GM12873 (cell line): ENCODE measurements at regions not wholly inside any gene's neighbourhood (a gene's known extent, or its start where the extent isn't known, plus 50 kb on each side); places are given as distances from the start of the nearest gene placed in this dataset.

Source experiments
- TF ChIP-seq, protein P1 (sequence below): IDR thresholded peaks from 2 replicates; pipeline ENCODE4 v1.5.1; 2012; ENCODE audit warnings: low read depth, mild to moderate bottlenecking, moderate library complexity, low read length, control low read depth; ENCODE audit not compliant: insufficient read depth; ENCODE audit errors: missing control alignments

GRCh38 chr6:167446971-167447370, 122.1 kb downstream of the TTLL2 start:
- TF ChIP-seq, protein P1, sequence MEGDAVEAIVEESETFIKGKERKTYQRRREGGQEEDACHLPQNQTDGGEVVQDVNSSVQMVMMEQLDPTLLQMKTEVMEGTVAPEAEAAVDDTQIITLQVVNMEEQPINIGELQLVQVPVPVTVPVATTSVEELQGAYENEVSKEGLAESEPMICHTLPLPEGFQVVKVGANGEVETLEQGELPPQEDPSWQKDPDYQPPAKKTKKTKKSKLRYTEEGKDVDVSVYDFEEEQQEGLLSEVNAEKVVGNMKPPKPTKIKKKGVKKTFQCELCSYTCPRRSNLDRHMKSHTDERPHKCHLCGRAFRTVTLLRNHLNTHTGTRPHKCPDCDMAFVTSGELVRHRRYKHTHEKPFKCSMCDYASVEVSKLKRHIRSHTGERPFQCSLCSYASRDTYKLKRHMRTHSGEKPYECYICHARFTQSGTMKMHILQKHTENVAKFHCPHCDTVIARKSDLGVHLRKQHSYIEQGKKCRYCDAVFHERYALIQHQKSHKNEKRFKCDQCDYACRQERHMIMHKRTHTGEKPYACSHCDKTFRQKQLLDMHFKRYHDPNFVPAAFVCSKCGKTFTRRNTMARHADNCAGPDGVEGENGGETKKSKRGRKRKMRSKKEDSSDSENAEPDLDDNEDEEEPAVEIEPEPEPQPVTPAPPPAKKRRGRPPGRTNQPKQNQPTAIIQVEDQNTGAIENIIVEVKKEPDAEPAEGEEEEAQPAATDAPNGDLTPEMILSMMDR = no peak

GRCh38 chr6:167448378-167448777, 123.5 kb downstream of the TTLL2 start:
- TF ChIP-seq, protein P1 = no peak

DNA sequence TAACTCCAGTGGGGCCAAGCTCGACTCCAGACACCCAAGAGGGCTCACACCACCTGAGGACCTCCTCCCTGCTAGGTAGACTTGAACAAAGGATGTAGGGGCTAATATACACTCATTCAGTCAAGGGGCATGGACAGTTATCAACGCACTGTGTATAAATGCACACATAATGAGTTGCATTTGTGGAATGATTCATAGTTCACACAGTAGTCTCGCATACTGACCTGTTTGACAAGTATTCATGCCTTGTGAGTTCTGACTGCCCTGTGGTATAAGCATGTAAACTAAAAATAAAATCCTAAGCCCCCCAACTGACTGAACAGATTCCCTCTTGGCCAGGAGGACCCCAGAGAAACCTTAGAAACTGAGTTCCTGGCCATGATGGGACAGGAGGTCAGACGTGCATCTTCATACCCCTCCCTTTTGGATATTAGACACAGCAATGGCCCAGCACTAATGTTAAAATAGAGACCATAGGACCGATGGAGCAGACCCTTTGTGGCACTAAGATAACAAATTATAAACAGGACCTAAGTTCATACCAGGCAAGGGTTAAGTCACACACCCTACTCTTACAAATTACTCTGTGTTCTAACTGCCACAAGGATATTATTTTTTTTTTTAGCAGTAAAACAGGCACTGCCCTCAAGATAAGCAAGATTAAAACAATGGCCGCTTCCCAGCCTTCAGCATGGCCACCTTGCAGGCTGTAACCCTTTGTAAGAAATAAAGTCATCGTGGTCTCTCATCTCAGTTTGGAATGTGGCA, 124.4 kb downstream of the TTLL2 start:
- TF ChIP-seq, protein P1 = no peak

DNA sequence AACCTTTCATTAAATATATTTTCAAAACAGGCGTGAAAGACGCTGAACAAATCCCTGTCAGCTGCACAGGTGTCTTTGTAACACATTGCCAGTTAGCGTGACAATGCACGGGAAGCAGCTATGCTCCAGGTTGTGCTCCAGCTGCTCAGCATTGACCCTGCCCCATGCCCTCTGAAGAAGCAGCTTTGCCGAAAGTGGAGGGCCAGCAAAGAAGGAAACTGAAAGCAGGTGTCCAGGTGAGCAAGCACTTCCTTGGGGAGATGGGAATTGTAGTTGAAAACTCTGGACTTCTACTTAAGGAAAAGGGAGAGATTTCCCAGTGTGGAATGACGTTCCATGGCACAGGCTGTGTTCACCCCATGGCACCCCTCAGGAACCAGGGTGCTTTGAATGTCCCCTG, 125.7 kb downstream of the TTLL2 start:
- TF ChIP-seq, protein P1 = no peak

DNA sequence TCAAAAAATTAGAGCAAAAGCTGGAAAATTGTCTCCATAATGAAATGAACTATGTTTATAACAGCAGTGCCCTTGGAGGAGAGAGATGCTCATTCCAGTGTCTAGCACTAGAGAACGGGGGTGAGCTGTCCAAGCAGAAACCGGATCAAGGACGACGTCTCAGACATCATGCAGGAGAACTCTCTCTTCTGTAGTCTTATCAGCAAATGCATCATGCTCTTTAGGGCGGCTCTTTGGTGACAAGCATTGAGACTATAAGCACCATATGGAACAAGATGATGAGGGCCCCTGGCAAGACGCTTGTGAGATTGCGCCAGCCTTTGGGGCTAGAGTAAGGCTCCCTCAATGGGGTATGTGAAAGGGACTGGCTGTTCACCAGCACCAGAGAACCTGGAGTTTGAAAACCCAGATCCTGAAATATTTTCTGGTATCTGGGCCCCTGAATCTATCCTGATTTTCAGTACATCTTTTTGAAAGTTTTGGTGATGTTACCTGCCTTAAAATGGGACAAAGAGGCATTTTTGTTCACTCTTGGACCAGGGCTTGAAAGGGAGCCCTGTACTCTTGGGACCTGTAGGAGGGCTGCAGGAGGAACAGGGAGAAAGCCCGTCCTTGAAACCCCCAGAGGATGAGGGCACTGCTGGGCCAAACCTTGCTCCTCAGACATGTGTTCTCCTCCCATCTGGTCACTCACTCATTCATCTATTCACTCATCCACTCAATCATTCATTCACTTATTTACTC, 127.6 kb downstream of the TTLL2 start:
- TF ChIP-seq, protein P1 = no peak

- TF ChIP-seq, protein P1 = no peak
These were observed 128.2 kb downstream of the TTLL2 start for GRCh38 chr6:167453082-167453446.

DNA sequence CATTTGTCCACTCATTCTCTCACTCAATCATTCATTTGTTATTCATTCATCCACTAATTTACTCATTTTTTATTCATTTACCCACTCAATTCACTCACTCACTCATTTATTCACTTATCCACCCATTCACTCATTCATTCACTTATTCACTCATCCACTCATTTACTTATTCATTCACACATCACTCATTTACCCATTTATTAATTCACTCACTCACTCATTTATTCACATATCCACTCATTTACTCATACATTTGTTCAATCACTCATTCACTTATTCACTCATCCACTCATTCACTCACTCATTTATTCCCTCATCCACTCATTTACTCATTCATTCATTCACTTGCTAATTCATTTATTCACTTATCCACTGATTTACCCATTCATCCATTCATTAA, 129.1 kb downstream of the TTLL2 start:
- TF ChIP-seq, protein P1 = no peak
